ENCODE measurements at regions not wholly inside any gene's neighbourhood (a gene's known extent, or its start where the extent isn't known, plus 50 kb on each side); places are given as distances from the start of the nearest gene placed in this dataset.

DNA sequence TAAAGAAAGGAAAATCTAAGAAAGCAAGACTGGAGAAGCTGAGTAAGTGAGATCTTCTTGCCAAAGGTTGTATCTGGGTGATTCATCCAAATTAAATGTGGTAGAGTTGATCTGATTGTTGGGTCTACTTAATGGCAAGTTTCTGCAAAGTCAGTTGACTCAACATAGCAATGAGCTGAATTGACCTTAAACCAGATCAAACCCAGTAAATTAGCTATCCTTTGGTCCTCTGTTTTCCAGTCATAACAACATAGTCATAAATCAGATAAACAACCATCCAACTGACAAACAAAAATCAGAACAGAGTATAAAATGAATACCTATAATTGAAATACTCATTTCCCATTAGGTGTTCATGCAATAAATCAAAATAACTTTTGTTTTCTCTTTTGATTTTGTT, 142.6 kb upstream of the CFAP20DC start:
- DNase-seq (ENCODE audit: low read depth, low spot score), result peak; percentile 51
- no peaks in the 10 kb centered on the region for H3K27me3 ChIP-seq (ENCODE audit: control insufficient read depth, insufficient read depth, low read length)
- H3K4me3 ChIP-seq (ENCODE audit: low read depth, low read length), result no peak overlapping the region
- POLR2A ChIA-PET, result no interaction called here
- no peaks in the 10 kb centered on the region for H3K9me3 ChIP-seq (ENCODE audit: control insufficient read depth, insufficient read depth, low read length)
- TF ChIP-seq, protein P1, sequence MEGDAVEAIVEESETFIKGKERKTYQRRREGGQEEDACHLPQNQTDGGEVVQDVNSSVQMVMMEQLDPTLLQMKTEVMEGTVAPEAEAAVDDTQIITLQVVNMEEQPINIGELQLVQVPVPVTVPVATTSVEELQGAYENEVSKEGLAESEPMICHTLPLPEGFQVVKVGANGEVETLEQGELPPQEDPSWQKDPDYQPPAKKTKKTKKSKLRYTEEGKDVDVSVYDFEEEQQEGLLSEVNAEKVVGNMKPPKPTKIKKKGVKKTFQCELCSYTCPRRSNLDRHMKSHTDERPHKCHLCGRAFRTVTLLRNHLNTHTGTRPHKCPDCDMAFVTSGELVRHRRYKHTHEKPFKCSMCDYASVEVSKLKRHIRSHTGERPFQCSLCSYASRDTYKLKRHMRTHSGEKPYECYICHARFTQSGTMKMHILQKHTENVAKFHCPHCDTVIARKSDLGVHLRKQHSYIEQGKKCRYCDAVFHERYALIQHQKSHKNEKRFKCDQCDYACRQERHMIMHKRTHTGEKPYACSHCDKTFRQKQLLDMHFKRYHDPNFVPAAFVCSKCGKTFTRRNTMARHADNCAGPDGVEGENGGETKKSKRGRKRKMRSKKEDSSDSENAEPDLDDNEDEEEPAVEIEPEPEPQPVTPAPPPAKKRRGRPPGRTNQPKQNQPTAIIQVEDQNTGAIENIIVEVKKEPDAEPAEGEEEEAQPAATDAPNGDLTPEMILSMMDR (IDR thresholded peaks at IDR 0.05; ENCODE audit: low read depth, low read length), result no peak
- H3K27ac ChIP-seq (ENCODE audit: low read depth, low read length), result no peak overlapping the region
- CTCF ChIA-PET, result interaction anchor here (1.3 kb wide), 1 partner anchor 553 kb away, joined by 3 read pairs; no protein-coding TSS in a partner anchor

DNA sequence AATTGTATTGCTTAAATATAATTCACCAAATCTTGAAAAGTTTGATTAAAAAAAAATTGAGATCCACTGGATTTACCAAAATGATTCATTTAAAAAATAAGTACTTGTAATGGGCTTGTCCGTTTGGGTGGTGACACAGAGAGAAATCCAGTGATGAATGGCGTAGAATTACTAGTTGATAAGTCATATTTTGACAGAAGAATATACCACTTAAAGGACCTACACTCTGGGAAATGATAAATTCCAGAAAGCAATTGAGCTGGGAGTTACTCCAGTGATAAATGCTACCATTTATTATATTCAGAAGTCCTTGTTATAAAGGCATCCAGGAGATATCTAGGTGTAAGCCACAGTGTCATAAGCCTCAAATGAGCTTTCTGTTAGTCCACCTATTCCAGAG, 141.8 kb upstream of the CFAP20DC start:
- no peaks in the 10 kb centered on the region for H3K27me3 ChIP-seq (ENCODE audit: control insufficient read depth, insufficient read depth, low read length)
- H3K27ac ChIP-seq (ENCODE audit: low read depth, low read length), result no peak overlapping the region
- DNase-seq (ENCODE audit: low read depth, low spot score), result no peak
- no peaks in the 10 kb centered on the region for H3K9me3 ChIP-seq (ENCODE audit: control insufficient read depth, insufficient read depth, low read length)
- ChIA-PET CTCF (interaction anchor here (0.6 to 1.3 kb wide), 2 partner anchors 15 to 552 kb away, joined by 3 read pairs; no protein-coding TSS in a partner anchor), POLR2A (no interaction called here)
- TF ChIP-seq, protein P1 (IDR thresholded peaks at IDR 0.05; ENCODE audit: low read depth, low read length), result no peak
- no peak overlapping the region for H3K4me3 ChIP-seq (ENCODE audit: low read depth, low read length)

DNA sequence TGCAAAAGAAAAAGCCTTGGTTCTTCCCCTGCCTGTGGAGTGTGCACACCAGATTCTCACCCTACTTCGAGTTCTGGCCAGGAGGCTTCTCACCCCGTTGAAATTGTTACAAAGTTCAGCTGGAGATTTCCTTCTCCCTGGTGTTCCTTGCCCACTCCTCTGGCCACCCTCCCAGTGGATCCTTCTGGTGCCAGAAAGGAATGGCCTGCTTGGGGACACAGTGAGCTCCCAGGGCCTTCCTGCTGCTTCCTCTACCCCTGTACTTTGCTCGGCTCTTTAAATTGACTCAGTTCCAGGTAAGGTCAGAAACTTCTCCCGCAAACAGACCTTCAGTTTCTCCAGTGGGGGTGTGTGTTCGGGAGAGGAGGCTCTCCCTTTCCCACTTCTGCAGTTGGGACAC, 140.1 kb upstream of the CFAP20DC start:
- ChIA-PET POLR2A (no interaction called here), CTCF (no interaction called here)
- H3K27ac ChIP-seq (ENCODE audit: low read depth, low read length), result no peak overlapping the region
- no peak for DNase-seq (ENCODE audit: low read depth, low spot score)
- H3K4me3 ChIP-seq (ENCODE audit: low read depth, low read length), result no peak overlapping the region
- no peaks in the 10 kb centered on the region for H3K9me3 ChIP-seq (ENCODE audit: control insufficient read depth, insufficient read depth, low read length)
- TF ChIP-seq, protein P1 (IDR thresholded peaks at IDR 0.05; ENCODE audit: low read depth, low read length), result no peak
- H3K27me3 ChIP-seq (ENCODE audit: control insufficient read depth, insufficient read depth, low read length), result no peaks in the 10 kb centered on the region

DNA sequence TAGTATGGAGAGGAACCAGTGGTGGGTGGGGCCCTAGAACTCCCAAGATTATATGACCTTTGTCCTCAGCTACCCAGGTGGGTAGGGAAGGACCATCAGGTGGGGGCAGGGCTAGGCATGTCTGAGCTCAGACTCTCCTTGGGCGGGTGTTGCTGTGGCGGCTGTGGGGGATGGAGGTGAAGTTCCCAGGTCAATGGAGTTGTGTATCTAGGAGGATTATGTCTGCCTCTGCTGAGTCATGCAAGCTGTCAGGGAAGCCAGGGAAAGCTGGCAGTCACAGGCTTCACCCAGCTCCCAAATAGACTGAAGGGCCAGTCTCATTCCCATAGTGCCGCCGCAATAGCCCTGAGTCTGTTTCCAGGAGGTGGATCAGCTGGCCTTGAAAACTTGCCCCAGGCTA, 139.7 kb upstream of the CFAP20DC start:
- Histone ChIP-seq H3K9me3 (ENCODE audit: control insufficient read depth, insufficient read depth, low read length) (no peaks in the 10 kb centered on the region), H3K27ac (ENCODE audit: low read depth, low read length) (no peak overlapping the region), H3K4me3 (ENCODE audit: low read depth, low read length) (no peak overlapping the region), H3K27me3 (ENCODE audit: control insufficient read depth, insufficient read depth, low read length) (no peaks in the 10 kb centered on the region)
- no peak for DNase-seq (ENCODE audit: low read depth, low spot score)
- TF ChIP-seq, protein P1 (IDR thresholded peaks at IDR 0.05; ENCODE audit: low read depth, low read length), result no peak
- CTCF ChIA-PET, result interaction anchor here (1.1 kb wide), 1 partner anchor 668 kb away, joined by 3 read pairs; no protein-coding TSS in a partner anchor
- POLR2A ChIA-PET, result no interaction called here

- POLR2A ChIA-PET, result no interaction called here
- CTCF ChIA-PET, result interaction anchor here (0.5 to 0.7 kb wide), 2 partner anchors 74 to 626 kb away, joined by 4 read pairs; no protein-coding TSS in a partner anchor
Measured at GRCh38 chr3:59186725-59187124, 136.9 kb upstream of the CFAP20DC start.

More at GRCh38 chr3:59186725-59187124, 136.9 kb upstream of the CFAP20DC start:
- Histone ChIP-seq H3K27me3 (ENCODE audit: control insufficient read depth, insufficient read depth, low read length) (no peaks in the 10 kb centered on the region), H3K9me3 (ENCODE audit: control insufficient read depth, insufficient read depth, low read length) (no peaks in the 10 kb centered on the region), H3K27ac (ENCODE audit: low read depth, low read length) (no peak overlapping the region), H3K4me3 (ENCODE audit: low read depth, low read length) (no peak overlapping the region)
- no peak for DNase-seq (ENCODE audit: low read depth, low spot score)
- TF ChIP-seq, protein P1 (IDR thresholded peaks at IDR 0.05; ENCODE audit: low read depth, low read length), result no peak
